Sigmoid colon (tissue), 4 donors: ENCODE measurements at regions not wholly inside any gene's neighbourhood (a gene's known extent, or its start where the extent isn't known, plus 50 kb on each side); places are given as distances from the start of the nearest gene placed in this dataset.

Experiments
- CTCF ChIP-seq, 4 experiments: fragments of 450-650 bp in 3 of 4; fragments of 200-600 bp in 1 of 4; IDR thresholded peaks; one replicate each; pipeline ENCODE4 v1.5.1; 2016 to 2019; ENCODE audit warnings: antibody characterized with exemption in 4 of 4, mild to moderate bottlenecking in 3 of 4, moderate library complexity in 2 of 4
- POLR2A ChIP-seq, 2 donors: fragments of 450-650 bp; IDR thresholded peaks; one replicate each; pipeline ENCODE4 v1.6.1; 2016; ENCODE audit warnings: antibody characterized with exemption in 2 of 2, mild to moderate bottlenecking in 2 of 2, moderate library complexity in 2 of 2
- POLR2AphosphoS5 ChIP-seq, 4 donors: sonication (generic); formaldehyde crosslinking; IDR thresholded peaks; one replicate each; pipeline ENCODE4 v1.6.1; 2017; ENCODE audit warnings: antibody characterized with exemption in 4 of 4

GRCh38 chr17:15145621-15146020 lies 119.5 kb downstream of the PMP22 start:
- TF ChIP-seq POLR2A (IDR thresholded peaks at IDR 0.05) = no peak
- TF ChIP-seq CTCF (IDR thresholded peaks at IDR 0.05) = no peak
- TF ChIP-seq POLR2AphosphoS5 (IDR thresholded peaks at IDR 0.05) = no peak
